HUES6 (cell line): ENCODE measurements at regions not wholly inside any gene's neighbourhood (a gene's known extent, or its start where the extent isn't known, plus 50 kb on each side); places are given as distances from the start of the nearest gene placed in this dataset.
"Not testable (repeated sequence)": the region's sequence is repeated elsewhere in the genome, so short reads cannot be mapped to it uniquely, and the experiment has no call there.

Experiments
- H3K27ac ChIP-seq: 2 replicates; pipeline ENCODE4 v1.7.0; 2013; ENCODE audit warnings: low read depth, mild to moderate bottlenecking, low read length, inconsistent platforms
- H3K27me3 ChIP-seq: 2 replicates; pipeline ENCODE4 v1.6.1; 2013; ENCODE audit warnings: low read length; ENCODE audit not compliant: control insufficient read depth, insufficient read depth
- H3K36me3 ChIP-seq: 2 replicates; pipeline ENCODE4 v1.6.1; 2013; ENCODE audit warnings: low read length; ENCODE audit not compliant: control insufficient read depth, insufficient read depth
- H3K4me1 ChIP-seq: 2 replicates; pipeline ENCODE4 v1.6.1; 2013; ENCODE audit warnings: low read length; ENCODE audit not compliant: control insufficient read depth, insufficient read depth
- H3K4me3 ChIP-seq: 2 replicates; pipeline ENCODE4 v1.5.1; 2013; ENCODE audit warnings: low read depth, low read length
- H3K9ac ChIP-seq: one replicate; pipeline ENCODE4 v1.6.1; 2013; ENCODE audit warnings: mild to moderate bottlenecking, low read length
- H3K9me3 ChIP-seq: 2 replicates; pipeline ENCODE4 v1.6.1; 2013; ENCODE audit warnings: low read depth, low read length; ENCODE audit not compliant: control insufficient read depth, insufficient read depth

DNA sequence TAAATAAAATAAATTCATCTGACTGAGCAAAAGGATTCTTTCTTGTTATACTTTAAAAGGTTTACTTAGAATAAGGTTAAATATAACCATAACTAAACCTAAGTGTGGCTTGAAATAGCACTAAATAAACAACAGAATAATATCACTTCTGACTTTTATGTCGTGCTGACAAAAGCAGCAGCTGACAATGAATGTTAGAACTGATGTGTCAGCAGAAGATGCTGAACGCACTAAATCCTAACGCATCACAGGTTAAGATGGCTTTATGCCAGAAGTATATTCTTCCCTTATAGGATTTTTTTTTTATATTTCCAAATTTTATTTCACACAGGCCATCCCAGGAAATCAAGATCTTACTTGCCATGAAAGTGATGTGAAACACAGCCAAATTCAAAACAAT is 558.3 kb upstream of the NBEA start:
- H3K4me3 ChIP-seq: no peak overlapping the region

DNA sequence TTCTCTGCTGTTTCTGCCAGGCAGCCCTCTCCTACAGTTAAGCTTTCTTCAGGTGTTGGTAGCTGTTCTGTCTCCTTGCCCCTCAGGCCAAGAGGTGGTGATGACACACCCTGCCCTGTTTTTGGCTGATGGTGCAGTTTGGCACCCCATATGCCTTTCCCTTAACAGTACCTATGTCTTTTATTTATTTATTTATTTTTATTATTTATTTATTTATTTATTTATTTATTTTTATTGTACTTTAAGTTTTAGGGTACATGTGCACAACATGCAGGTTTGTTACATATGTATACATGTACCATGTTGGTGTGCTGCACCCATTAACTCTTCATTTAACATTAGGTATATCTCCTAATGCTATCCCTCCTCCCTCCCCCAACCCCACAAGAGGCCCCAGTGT is 555.8 kb upstream of the NBEA start:
- H3K9ac ChIP-seq, H3K4me1 ChIP-seq, H3K4me3 ChIP-seq, H3K27me3 ChIP-seq, H3K27ac ChIP-seq, H3K36me3 ChIP-seq, H3K9me3 ChIP-seq: not testable (repeated sequence)

More for the DNA sequence above, 558.3 kb upstream of the NBEA start:
- Histone ChIP-seq H3K4me1 (no peaks in the 10 kb centered on the region), H3K9ac (no peak overlapping the region), H3K27ac (no peak overlapping the region), H3K27me3 (no peaks in the 10 kb centered on the region), H3K36me3 (no peaks in the 10 kb centered on the region), H3K9me3 (no peaks in the 10 kb centered on the region)

DNA sequence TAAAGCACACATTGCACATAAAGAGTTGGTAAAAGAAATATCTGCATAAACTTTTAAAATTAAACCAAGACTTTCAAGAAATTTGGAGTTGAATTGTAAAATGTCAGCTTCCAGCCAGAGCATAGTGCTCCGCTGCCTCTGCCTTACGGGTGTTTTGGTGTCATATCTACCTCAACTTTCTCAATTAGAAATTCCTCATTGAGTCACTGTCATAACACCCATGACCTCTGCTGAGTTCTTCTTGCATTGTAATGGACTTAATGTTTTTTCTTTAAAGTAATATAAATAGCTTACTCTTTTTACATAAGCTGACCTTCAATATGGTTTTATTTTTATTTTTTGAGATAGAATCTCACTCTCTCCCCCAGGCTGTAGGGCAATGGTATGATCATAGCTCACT is 551.0 kb upstream of the NBEA start:
- Histone ChIP-seq H3K27ac (no peak overlapping the region), H3K9me3 (peaks cover 2% of the 10 kb centered on the region; the same call in 1 of the 2 replicates), H3K27me3 (no peaks in the 10 kb centered on the region), H3K36me3 (no peaks in the 10 kb centered on the region), H3K4me3 (no peak overlapping the region), H3K4me1 (no peaks in the 10 kb centered on the region), H3K9ac (no peak overlapping the region)

DNA sequence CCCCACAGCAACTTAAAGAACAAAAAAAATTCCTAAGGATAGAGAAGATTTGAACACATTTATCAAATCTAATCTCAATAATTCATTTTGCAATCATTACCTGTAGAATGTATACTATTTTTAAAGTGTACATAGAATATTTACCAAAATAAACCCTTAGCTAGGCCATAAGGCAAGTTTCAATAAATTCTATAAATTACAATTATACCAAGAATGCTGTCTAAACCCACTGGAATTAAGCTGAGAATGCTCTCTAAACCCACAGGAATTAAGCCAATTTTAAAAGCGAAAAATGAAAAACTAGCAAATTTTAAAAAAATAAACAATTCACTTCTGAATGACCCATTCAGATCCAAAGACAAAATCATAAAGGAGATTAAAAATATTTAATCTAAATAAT is 540.4 kb upstream of the NBEA start:
- no peaks in the 10 kb centered on the region for H3K36me3 ChIP-seq
- H3K27ac ChIP-seq: no peak overlapping the region
- no peaks in the 10 kb centered on the region for H3K27me3 ChIP-seq
- H3K9me3 ChIP-seq: 0 out of 2 replicates have a peak, but pooled peaks cover under 1% of the 10 kb centered on the region
- no peaks in the 10 kb centered on the region for H3K4me1 ChIP-seq
- no peak overlapping the region for H3K4me3 ChIP-seq
- H3K9ac ChIP-seq: no peak overlapping the region

DNA sequence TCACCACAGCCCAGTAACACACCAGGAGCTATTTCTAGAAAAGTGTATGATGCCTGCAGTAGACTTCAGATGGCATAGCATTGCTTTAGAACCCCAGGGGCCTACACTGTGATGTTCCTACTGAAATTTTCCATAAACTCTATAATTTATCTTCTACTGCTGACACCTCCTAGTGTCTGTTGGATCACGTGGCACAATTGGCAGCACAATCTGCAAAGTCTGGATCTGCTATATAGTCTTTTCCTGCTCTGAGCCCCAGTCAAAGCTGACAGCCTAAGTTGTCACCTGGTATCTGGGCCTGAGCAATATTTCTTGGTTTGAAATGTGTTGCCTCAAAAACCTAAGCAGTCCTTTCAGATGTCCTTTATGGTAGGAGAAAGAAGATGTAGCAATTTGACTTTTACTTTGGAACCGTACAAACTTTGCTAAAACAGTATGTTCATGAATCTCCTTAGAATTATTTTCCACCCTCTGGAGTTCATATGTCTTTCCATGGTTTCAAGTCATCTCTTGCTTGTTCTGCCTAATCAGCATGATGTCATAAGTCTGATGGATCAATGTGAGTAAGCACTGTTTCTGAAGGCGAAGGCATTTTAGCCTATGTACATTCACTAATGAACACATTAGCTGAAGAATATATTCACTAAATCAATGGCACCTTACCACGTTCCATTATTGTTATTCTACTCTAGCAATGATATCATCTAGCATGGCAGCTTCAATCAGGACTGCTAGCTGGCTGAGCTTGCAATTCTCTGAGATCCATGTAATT is 536.5 kb upstream of the NBEA start:
- H3K9ac ChIP-seq: no peak overlapping the region
- H3K4me1 ChIP-seq: no peaks in the 10 kb centered on the region
- H3K9me3 ChIP-seq: 0 out of 2 replicates have a peak, but pooled peaks cover 3% of the 10 kb centered on the region
- H3K36me3 ChIP-seq: no peaks in the 10 kb centered on the region
- no peak overlapping the region for H3K4me3 ChIP-seq
- no peaks in the 10 kb centered on the region for H3K27me3 ChIP-seq
- H3K27ac ChIP-seq: no peak overlapping the region

DNA sequence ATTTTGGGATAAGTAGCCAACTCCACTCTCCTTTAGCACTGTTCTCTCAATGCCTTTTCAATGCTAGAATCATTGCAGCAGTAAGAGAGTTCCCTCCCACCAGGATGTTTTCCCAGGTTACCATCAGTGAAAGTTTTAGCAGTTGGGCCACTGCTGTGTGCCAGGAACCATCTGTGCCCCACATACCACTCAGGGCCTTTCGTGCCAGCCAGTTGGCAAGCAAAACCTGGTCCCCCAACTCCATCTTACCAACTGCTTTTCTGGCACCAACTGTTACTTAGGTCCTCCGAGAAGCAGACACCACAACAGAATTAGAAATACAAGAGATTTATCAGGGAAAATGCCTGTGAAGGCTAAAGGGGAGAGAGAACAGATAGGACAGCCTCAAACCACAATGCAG is 533.4 kb upstream of the NBEA start:
- H3K27ac ChIP-seq: no peak overlapping the region
- H3K9me3 ChIP-seq: 0 out of 2 replicates have a peak, but pooled peaks cover 3% of the 10 kb centered on the region
- H3K27me3 ChIP-seq: no peaks in the 10 kb centered on the region
- no peaks in the 10 kb centered on the region for H3K4me1 ChIP-seq
- H3K36me3 ChIP-seq: no peaks in the 10 kb centered on the region
- no peak overlapping the region for H3K9ac ChIP-seq
- no peak overlapping the region for H3K4me3 ChIP-seq

DNA sequence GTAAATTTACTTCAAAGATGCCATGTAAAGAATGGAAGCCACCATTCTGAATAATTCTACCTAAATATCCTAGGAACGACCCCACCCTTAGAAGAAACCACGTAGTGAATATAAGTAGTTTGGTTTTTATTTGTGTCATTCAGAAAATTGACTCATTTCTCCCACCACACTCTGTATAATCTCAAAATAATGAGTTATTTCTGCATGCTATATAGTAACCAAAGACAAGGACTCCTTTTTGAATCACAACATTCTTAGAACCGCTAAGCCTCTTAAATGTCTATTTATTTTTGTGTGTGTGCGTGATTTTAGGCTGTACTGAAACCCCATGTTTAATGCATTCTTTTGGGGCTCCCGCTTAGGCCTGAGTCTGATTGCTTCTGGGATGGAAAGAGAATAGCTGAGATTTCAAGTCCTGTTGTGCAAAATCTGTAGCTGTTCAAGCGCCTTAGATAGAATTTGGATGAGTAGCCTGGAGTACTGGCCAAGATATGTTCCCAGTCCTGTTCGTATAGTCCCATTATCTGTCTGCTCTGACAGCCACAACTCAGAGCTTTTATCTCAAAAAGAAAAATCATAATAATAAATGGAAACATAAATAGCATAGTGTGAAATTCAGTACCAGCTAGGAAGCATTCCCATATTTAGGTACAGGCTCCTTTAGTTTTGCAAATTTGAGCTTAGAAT is 532.4 kb upstream of the NBEA start:
- H3K27ac ChIP-seq: no peak overlapping the region
- no peaks in the 10 kb centered on the region for H3K27me3 ChIP-seq
- H3K4me1 ChIP-seq: no peaks in the 10 kb centered on the region
- H3K9me3 ChIP-seq: 0 out of 2 replicates have a peak, but pooled peaks cover 3% of the 10 kb centered on the region
- H3K4me3 ChIP-seq: no peak overlapping the region
- no peaks in the 10 kb centered on the region for H3K36me3 ChIP-seq
- H3K9ac ChIP-seq: no peak overlapping the region

DNA sequence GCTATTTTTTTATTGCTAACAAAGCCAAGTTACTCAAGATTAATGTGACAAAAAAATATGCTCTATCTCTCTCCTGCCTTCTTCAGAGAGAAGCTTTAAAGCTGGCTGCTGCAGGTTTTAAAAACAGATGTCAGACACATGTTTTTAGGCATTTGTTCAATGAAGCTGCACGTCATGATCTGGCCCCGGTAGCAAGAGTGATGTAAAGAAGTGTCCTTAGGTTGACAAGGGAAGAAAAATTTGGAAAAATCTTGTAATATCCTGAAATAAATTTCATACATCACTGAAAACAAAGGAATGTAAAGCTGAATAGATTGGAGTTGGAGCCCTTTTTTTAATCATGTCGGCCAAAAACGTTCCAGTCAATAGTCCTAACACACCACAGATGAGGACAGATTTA is 531.4 kb upstream of the NBEA start:
- Histone ChIP-seq H3K9me3 (0 out of 2 replicates have a peak, but pooled peaks cover 3% of the 10 kb centered on the region), H3K27ac (no peak overlapping the region), H3K36me3 (no peaks in the 10 kb centered on the region), H3K4me3 (no peak overlapping the region), H3K27me3 (no peaks in the 10 kb centered on the region), H3K4me1 (no peaks in the 10 kb centered on the region), H3K9ac (no peak overlapping the region)

DNA sequence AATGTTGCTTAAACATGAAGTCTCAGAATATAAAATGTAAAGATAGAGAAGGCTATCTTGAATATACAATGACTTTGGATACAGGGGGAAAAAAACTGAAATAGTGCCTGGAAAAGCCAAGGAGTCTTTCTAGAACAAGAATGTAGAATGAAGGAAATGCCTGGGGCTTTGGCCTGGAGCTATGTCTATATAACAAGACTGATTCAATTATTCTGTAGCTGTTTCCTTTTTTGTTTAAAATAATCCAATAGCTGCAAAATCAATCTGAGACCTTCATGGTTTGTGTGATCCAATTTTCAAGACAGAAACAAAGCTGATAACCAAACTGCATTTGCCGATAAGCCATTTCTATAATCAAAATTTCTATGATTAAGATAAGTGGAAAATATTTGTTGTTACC is 530.9 kb upstream of the NBEA start:
- H3K27ac ChIP-seq: no peak overlapping the region
- H3K9ac ChIP-seq: no peak overlapping the region
- H3K9me3 ChIP-seq: 0 out of 2 replicates have a peak, but pooled peaks cover 3% of the 10 kb centered on the region
- no peaks in the 10 kb centered on the region for H3K27me3 ChIP-seq
- no peaks in the 10 kb centered on the region for H3K4me1 ChIP-seq
- H3K4me3 ChIP-seq: no peak overlapping the region
- H3K36me3 ChIP-seq: no peaks in the 10 kb centered on the region

DNA sequence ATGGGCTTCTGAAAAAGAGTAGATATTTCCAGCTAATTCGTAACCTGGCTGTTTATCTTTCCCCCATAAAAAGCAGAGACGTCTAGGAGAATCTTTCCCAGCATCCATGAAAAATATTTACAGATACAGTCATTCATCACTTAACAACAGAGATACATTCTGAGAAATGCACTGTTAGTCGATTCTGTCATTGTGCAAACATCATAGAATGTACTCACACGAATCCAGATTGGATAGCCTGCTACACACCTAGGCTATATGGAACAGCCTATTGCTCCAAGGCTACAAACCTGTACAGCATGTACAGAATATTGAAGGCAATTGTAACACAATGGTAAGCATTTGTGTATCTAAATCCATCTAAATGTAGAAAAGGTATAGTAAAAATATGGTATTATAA is 530.2 kb upstream of the NBEA start:
- H3K4me3 ChIP-seq: no peak overlapping the region
- 0 out of 2 replicates have a peak, but pooled peaks cover under 1% of the 10 kb centered on the region for H3K9me3 ChIP-seq
- no peak overlapping the region for H3K27ac ChIP-seq
- H3K27me3 ChIP-seq: no peaks in the 10 kb centered on the region
- no peaks in the 10 kb centered on the region for H3K36me3 ChIP-seq
- no peak overlapping the region for H3K9ac ChIP-seq
- no peaks in the 10 kb centered on the region for H3K4me1 ChIP-seq

DNA sequence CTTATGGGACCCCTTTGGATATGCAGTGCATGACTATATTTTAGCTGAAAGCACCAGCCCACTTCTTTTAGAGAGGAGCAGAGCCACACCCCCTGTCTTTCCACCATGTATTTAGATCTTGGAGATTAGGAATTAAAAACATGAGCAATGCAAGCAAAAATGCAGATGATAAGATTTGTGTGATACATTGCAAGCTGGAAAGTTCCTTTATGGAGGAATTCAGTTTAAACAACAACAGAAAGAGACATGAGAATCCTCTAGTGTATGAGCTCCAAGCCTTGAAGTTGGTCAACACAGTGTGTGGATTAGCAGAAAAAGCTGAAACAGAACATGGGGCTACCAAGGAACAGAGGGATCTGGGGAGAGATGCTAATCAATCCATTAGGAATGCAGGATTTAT is 529.8 kb upstream of the NBEA start:
- no peaks in the 10 kb centered on the region for H3K9me3 ChIP-seq
- H3K4me1 ChIP-seq: no peaks in the 10 kb centered on the region
- no peaks in the 10 kb centered on the region for H3K36me3 ChIP-seq
- H3K9ac ChIP-seq: no peak overlapping the region
- no peak overlapping the region for H3K27ac ChIP-seq
- no peak overlapping the region for H3K4me3 ChIP-seq
- no peaks in the 10 kb centered on the region for H3K27me3 ChIP-seq
